Activated CD4-positive, alpha-beta T cell treated with anti-CD3 and anti-CD28 coated beads, Interleukin-2, amount 10 ng/mL, durations not matched to agents 7 days and 5 days (primary cell): ENCODE measurements at regions not wholly inside any gene's neighbourhood (a gene's known extent, or its start where the extent isn't known, plus 50 kb on each side); places are given as distances from the start of the nearest gene placed in this dataset.

ENCODE experiments used
- CTCF ChIA-PET: fragments of 350-600 bp; sonication (Branson Sonifier 250); formaldehyde crosslinking; loops from one replicate; lab custom pipeline; 2021; ENCODE audit warnings: antibody characterized with exemption; lab: Charles Lee
- POLR2A ChIA-PET: fragments of 350-600 bp; sonication (Branson Sonifier 250); formaldehyde crosslinking; loops from one replicate; lab custom pipeline; 2021; ENCODE audit warnings: antibody characterized with exemption; lab: Charles Lee
- DNase-seq: peaks from one replicate; pipeline ENCODE4 v3.0.0-alpha.2; 2020
- H3K27ac Mint-ChIP-seq: one replicate; pipeline ENCODE4 v1.8.0; 2021; ENCODE audit warnings: mild to moderate bottlenecking, moderate library complexity, mixed read lengths
- H3K27me3 Mint-ChIP-seq: one replicate; pipeline ENCODE4 v1.8.0; 2021; ENCODE audit warnings: mixed read lengths
- H3K36me3 Mint-ChIP-seq: one replicate; pipeline ENCODE4 v1.8.0; 2021; ENCODE audit warnings: low read depth, mixed read lengths
- H3K4me1 Mint-ChIP-seq: one replicate; pipeline ENCODE4 v1.8.0; 2021; ENCODE audit warnings: mixed read lengths
- H3K4me3 Mint-ChIP-seq: one replicate; pipeline ENCODE4 v1.8.0; 2021; ENCODE audit warnings: mild to moderate bottlenecking, moderate library complexity, mixed read lengths
- H3K9me3 Mint-ChIP-seq: one replicate; pipeline ENCODE4 v1.8.0; 2021; ENCODE audit warnings: mixed read lengths

GRCh38 chr12:107390414-107390813 lies 295.2 kb upstream of the PWP1 start:
- Mint-ChIP-seq H3K27ac (peak overlapping the region; percentile 26), H3K4me1 (peaks cover 58% of the 10 kb centered on the region), H3K9me3 (peaks cover 9% of the 10 kb centered on the region), H3K4me3 (no peak overlapping the region), H3K36me3 (peaks cover 13% of the 10 kb centered on the region), H3K27me3 (no peaks in the 10 kb centered on the region)
- ChIA-PET CTCF (interaction anchor here (0.7 kb wide), 1 partner anchor 11 kb away, joined by 5 read pairs; no protein-coding TSS in a partner anchor), POLR2A (no interaction called here)
- no peak for DNase-seq

- DNase-seq, result no peak
- Mint-ChIP-seq H3K36me3 (peaks cover 12% of the 10 kb centered on the region), H3K27me3 (no peaks in the 10 kb centered on the region), H3K4me3 (no peak overlapping the region), H3K9me3 (peaks cover 9% of the 10 kb centered on the region), H3K27ac (peak overlapping the region; percentile 43), H3K4me1 (peaks cover 71% of the 10 kb centered on the region)
- CTCF ChIA-PET, result no interaction called here
- POLR2A ChIA-PET, result no interaction called here
Observed at GRCh38 chr12:107393043-107393717, 292.4 kb upstream of the PWP1 start.

GRCh38 chr12:107394693-107395092 lies 290.9 kb upstream of the PWP1 start:
- ChIA-PET POLR2A (no interaction called here), CTCF (interaction anchor here (0.9 to 1.5 kb wide), 2 partner anchors 8 to 10 kb away, joined by 3 read pairs; no protein-coding TSS in a partner anchor)
- Mint-ChIP-seq H3K4me1 (peaks cover 67% of the 10 kb centered on the region), H3K9me3 (peaks cover 2% of the 10 kb centered on the region), H3K36me3 (peaks cover 5% of the 10 kb centered on the region), H3K27ac (no peak overlapping the region), H3K27me3 (no peaks in the 10 kb centered on the region), H3K4me3 (no peak overlapping the region)
- no peak for DNase-seq

- CTCF ChIA-PET, result interaction anchor here (1.2 kb wide), 1 partner anchor 264 kb away, joined by 3 read pairs; no protein-coding TSS in a partner anchor
- H3K27me3 Mint-ChIP-seq, result no peaks in the 10 kb centered on the region
- H3K27ac Mint-ChIP-seq, result no peak overlapping the region
Observed at GRCh38 chr12:107395817-107396216, 289.8 kb upstream of the PWP1 start.

GRCh38 chr12:107396991-107397390 lies 288.6 kb upstream of the PWP1 start:
- Mint-ChIP-seq H3K9me3 (no peaks in the 10 kb centered on the region), H3K27ac (no peak overlapping the region), H3K4me3 (no peak overlapping the region), H3K36me3 (peaks cover 7% of the 10 kb centered on the region), H3K27me3 (no peaks in the 10 kb centered on the region), H3K4me1 (peaks cover 65% of the 10 kb centered on the region)
- DNase-seq, result no peak
- ChIA-PET POLR2A (no interaction called here), CTCF (no interaction called here)

More at GRCh38 chr12:107395817-107396216, 289.8 kb upstream of the PWP1 start:
- Mint-ChIP-seq H3K4me3 (no peak overlapping the region), H3K36me3 (peaks cover 9% of the 10 kb centered on the region), H3K9me3 (no peaks in the 10 kb centered on the region), H3K4me1 (peaks cover 65% of the 10 kb centered on the region)
- DNase-seq, result no peak
- POLR2A ChIA-PET, result no interaction called here

- H3K4me1 Mint-ChIP-seq, result peaks cover 62% of the 10 kb centered on the region
- no peak overlapping the region for H3K27ac Mint-ChIP-seq
- ChIA-PET CTCF (no interaction called here), POLR2A (no interaction called here)
- no peaks in the 10 kb centered on the region for H3K27me3 Mint-ChIP-seq
- no peak overlapping the region for H3K4me3 Mint-ChIP-seq
- peaks cover 7% of the 10 kb centered on the region for H3K36me3 Mint-ChIP-seq
- no peak for DNase-seq
- H3K9me3 Mint-ChIP-seq, result no peaks in the 10 kb centered on the region
Observed at GRCh38 chr12:107397890-107398500, 287.6 kb upstream of the PWP1 start.

GRCh38 chr12:107399046-107399445 lies 286.6 kb upstream of the PWP1 start:
- no peaks in the 10 kb centered on the region for H3K27me3 Mint-ChIP-seq
- DNase-seq, result no peak
- POLR2A ChIA-PET, result no interaction called here
- CTCF ChIA-PET, result no interaction called here
- H3K36me3 Mint-ChIP-seq, result peaks cover 7% of the 10 kb centered on the region
- no peak overlapping the region for H3K4me3 Mint-ChIP-seq
- H3K4me1 Mint-ChIP-seq, result peaks cover 57% of the 10 kb centered on the region
- H3K27ac Mint-ChIP-seq, result no peak overlapping the region
- no peaks in the 10 kb centered on the region for H3K9me3 Mint-ChIP-seq

GRCh38 chr12:107400686-107401447 lies 284.7 kb upstream of the PWP1 start:
- H3K27me3 Mint-ChIP-seq, result no peaks in the 10 kb centered on the region
- POLR2A ChIA-PET, result interaction anchor here (0.6 kb wide), 1 partner anchor 27 kb away, joined by 3 read pairs; no protein-coding TSS in a partner anchor
- DNase-seq, result no peak
- peaks cover 50% of the 10 kb centered on the region for H3K4me1 Mint-ChIP-seq
- no peak overlapping the region for H3K4me3 Mint-ChIP-seq
- H3K9me3 Mint-ChIP-seq, result no peaks in the 10 kb centered on the region
- H3K27ac Mint-ChIP-seq, result no peak overlapping the region
- H3K36me3 Mint-ChIP-seq, result peaks cover 7% of the 10 kb centered on the region
- CTCF ChIA-PET, result interaction anchor here (0.6 to 1.3 kb wide), 4 partner anchors 29 to 151 kb away, joined by 3 to 6 read pairs (median 3); no protein-coding TSS in a partner anchor

- Mint-ChIP-seq H3K4me3 (no peak overlapping the region), H3K9me3 (no peaks in the 10 kb centered on the region), H3K36me3 (peaks cover 7% of the 10 kb centered on the region), H3K4me1 (peaks cover 40% of the 10 kb centered on the region), H3K27ac (no peak overlapping the region), H3K27me3 (no peaks in the 10 kb centered on the region)
- POLR2A ChIA-PET, result interaction anchor here (1.4 kb wide), 1 partner anchor 83 kb away, joined by 3 read pairs; no protein-coding TSS in a partner anchor
- DNase-seq, result peak; percentile 76
- CTCF ChIA-PET, result interaction anchor here (0.6 to 2.3 kb wide), 16 partner anchors 8 to 272 kb away, joined by 3 to 10 read pairs (median 3); no protein-coding TSS in a partner anchor
Observed at GRCh38 chr12:107402041-107403022, 283.3 kb upstream of the PWP1 start.

GRCh38 chr12:107404981-107405380 lies 280.6 kb upstream of the PWP1 start:
- Mint-ChIP-seq H3K27ac (no peak overlapping the region), H3K36me3 (peaks cover 5% of the 10 kb centered on the region), H3K9me3 (no peaks in the 10 kb centered on the region), H3K27me3 (no peaks in the 10 kb centered on the region), H3K4me3 (no peak overlapping the region), H3K4me1 (peaks cover 23% of the 10 kb centered on the region)
- peak; percentile 49 for DNase-seq
- POLR2A ChIA-PET, result no interaction called here
- CTCF ChIA-PET, result interaction anchor here (0.6 to 1.4 kb wide), 6 partner anchors 13 to 202 kb away, joined by 3 to 6 read pairs (median 3); no protein-coding TSS in a partner anchor

- ChIA-PET POLR2A (no interaction called here), CTCF (interaction anchor here (1.0 to 1.4 kb wide), 7 partner anchors 12 to 202 kb away, joined by 3 to 6 read pairs (median 3); no protein-coding TSS in a partner anchor)
- no peaks in the 10 kb centered on the region for H3K9me3 Mint-ChIP-seq
- H3K4me3 Mint-ChIP-seq, result no peak overlapping the region
- peaks cover 5% of the 10 kb centered on the region for H3K36me3 Mint-ChIP-seq
- H3K27me3 Mint-ChIP-seq, result no peaks in the 10 kb centered on the region
- no peak overlapping the region for H3K27ac Mint-ChIP-seq
- peaks cover 21% of the 10 kb centered on the region for H3K4me1 Mint-ChIP-seq
- DNase-seq, result no peak
Observed at GRCh38 chr12:107405436-107405835, 280.2 kb upstream of the PWP1 start.

GRCh38 chr12:107406932-107407331 lies 278.7 kb upstream of the PWP1 start:
- Mint-ChIP-seq H3K27ac (no peak overlapping the region), H3K4me1 (peaks cover 8% of the 10 kb centered on the region), H3K9me3 (no peaks in the 10 kb centered on the region), H3K4me3 (no peak overlapping the region), H3K36me3 (no peaks in the 10 kb centered on the region), H3K27me3 (no peaks in the 10 kb centered on the region)
- DNase-seq, result no peak
- POLR2A ChIA-PET, result no interaction called here
- CTCF ChIA-PET, result no interaction called here
